Stimulated activated naive CD8-positive, alpha-beta T cell treated with anti-CD3 and anti-CD28 coated beads, Interleukin-15, Interleukin-2, amounts not matched to agents 100 U/mL and 50 U/mL, for 24 hours (primary cell): ENCODE measurements at regions not wholly inside any gene's neighbourhood (a gene's known extent, or its start where the extent isn't known, plus 50 kb on each side); places are given as distances from the start of the nearest gene placed in this dataset.

Experiments used
- ATAC-seq: fragments of 150-1000 bp; cut with Tn5 transposase; one replicate; pipeline ENCODE4 v1.10.0; 2021
- DNase-seq: peaks from one replicate; pipeline ENCODE4 v3.0.0; 2021

GRCh38 chr2:219958941-219959340, 331.5 kb downstream of the SLC4A3 start:
- ATAC-seq: no peak
- no peak for DNase-seq

- DNase-seq: no peak
- no peak for ATAC-seq
Observed at GRCh38 chr2:219959471-219959870, 332.0 kb downstream of the SLC4A3 start.

GRCh38 chr2:219961947-219962498, 334.6 kb downstream of the SLC4A3 start:
- DNase-seq: no peak

GRCh38 chr2:219962801-219963200, 335.4 kb downstream of the SLC4A3 start:
- ATAC-seq (no peak), DNase-seq (no peak)

More at GRCh38 chr2:219961947-219962498, 334.6 kb downstream of the SLC4A3 start:
- no peak for ATAC-seq

GRCh38 chr2:219965287-219966194, 338.1 kb downstream of the SLC4A3 start:
- ATAC-seq (no peak), DNase-seq (no peak)

- no peak for ATAC-seq
Observed at GRCh38 chr2:219967247-219968245, 340.1 kb downstream of the SLC4A3 start.

GRCh38 chr2:219968685-219969345, 341.4 kb downstream of the SLC4A3 start:
- ATAC-seq (no peak), DNase-seq (no peak)

More at GRCh38 chr2:219967247-219968245, 340.1 kb downstream of the SLC4A3 start:
- DNase-seq: no peak

- ATAC-seq (no peak), DNase-seq (no peak)
Observed at GRCh38 chr2:219969508-219969907, 342.1 kb downstream of the SLC4A3 start.

GRCh38 chr2:219973136-219973535, 345.7 kb downstream of the SLC4A3 start:
- no peak for ATAC-seq

GRCh38 chr2:219976871-219977270, 349.4 kb downstream of the SLC4A3 start:
- ATAC-seq (no peak), DNase-seq (no peak)

More at GRCh38 chr2:219973136-219973535, 345.7 kb downstream of the SLC4A3 start:
- no peak for DNase-seq

- DNase-seq: no peak
- no peak for ATAC-seq
Observed at GRCh38 chr2:219980638-219981037, 353.2 kb downstream of the SLC4A3 start.

GRCh38 chr2:219983836-219984235, 356.4 kb downstream of the SLC4A3 start:
- DNase-seq: no peak
- no peak for ATAC-seq

- ATAC-seq (no peak), DNase-seq (no peak)
Observed at GRCh38 chr2:219985017-219985416, 357.6 kb downstream of the SLC4A3 start.

GRCh38 chr2:219987830-219988229, 360.4 kb downstream of the SLC4A3 start:
- ATAC-seq (no peak), DNase-seq (no peak)

GRCh38 chr2:219989744-219990143, 362.3 kb downstream of the SLC4A3 start:
- no peak for ATAC-seq
- no peak for DNase-seq

- DNase-seq: no peak
- ATAC-seq: no peak
Observed at GRCh38 chr2:219991116-219991515, 363.7 kb downstream of the SLC4A3 start.

GRCh38 chr2:219995399-219995798, 368.0 kb downstream of the SLC4A3 start:
- ATAC-seq: no peak
- DNase-seq: no peak

- DNase-seq (no peak), ATAC-seq (no peak)
Observed at GRCh38 chr2:219995991-219996765, 368.7 kb downstream of the SLC4A3 start.

- DNase-seq: peak; percentile 16
- no peak for ATAC-seq
Observed at GRCh38 chr2:219997341-219997851, 370.0 kb downstream of the SLC4A3 start.

- ATAC-seq (no peak), DNase-seq (no peak)
Observed at GRCh38 chr2:219998107-219998506, 370.7 kb downstream of the SLC4A3 start.
